ENCODE measurements at regions not wholly inside any gene's neighbourhood (a gene's known extent, or its start where the extent isn't known, plus 50 kb on each side); places are given as distances from the start of the nearest gene placed in this dataset.
"Not testable (repeated sequence)": the region's sequence is repeated elsewhere in the genome, so short reads cannot be mapped to it uniquely, and the experiment has no call there.

- no peak for DNase-seq
Observed at GRCh38 chr10:129059977-129060376, 407.1 kb upstream of the MGMT start.

GRCh38 chr10:129063212-129063611, 403.8 kb upstream of the MGMT start:
- no peak for DNase-seq

GRCh38 chr10:129063877-129064276, 403.2 kb upstream of the MGMT start:
- DNase-seq = no peak

- not testable (repeated sequence) for DNase-seq
Observed at GRCh38 chr10:129066529-129066928, 400.5 kb upstream of the MGMT start.

GRCh38 chr10:129071411-129071810, 395.6 kb upstream of the MGMT start:
- DNase-seq = not testable (repeated sequence)

- no peak for DNase-seq
Observed at GRCh38 chr10:129074939-129075338, 392.1 kb upstream of the MGMT start.

- DNase-seq = no peak
Observed at GRCh38 chr10:129075508-129075907, 391.5 kb upstream of the MGMT start.

GRCh38 chr10:129075927-129076326, 391.1 kb upstream of the MGMT start:
- no peak for DNase-seq

GRCh38 chr10:129078346-129078745, 388.7 kb upstream of the MGMT start:
- no peak for DNase-seq

- DNase-seq = no peak
Observed at GRCh38 chr10:129078746-129079145, 388.3 kb upstream of the MGMT start.

- DNase-seq = no peak
Observed at GRCh38 chr10:129079705-129080104, 387.3 kb upstream of the MGMT start.

GRCh38 chr10:129085811-129086210, 381.2 kb upstream of the MGMT start:
- DNase-seq = no peak

GRCh38 chr10:129089341-129089740, 377.7 kb upstream of the MGMT start:
- DNase-seq = no peak

GRCh38 chr10:129090165-129090564, 376.9 kb upstream of the MGMT start:
- DNase-seq = no peak

- no peak for DNase-seq
Observed at GRCh38 chr10:129090618-129091366, 376.2 kb upstream of the MGMT start.

GRCh38 chr10:129093641-129094040, 373.4 kb upstream of the MGMT start:
- no peak for DNase-seq

- no peak for DNase-seq
Observed at GRCh38 chr10:129094233-129094632, 372.8 kb upstream of the MGMT start.

- DNase-seq = no peak
Observed at GRCh38 chr10:129094861-129095260, 372.2 kb upstream of the MGMT start.

- no peak for DNase-seq
Observed at GRCh38 chr10:129095680-129096064, 371.4 kb upstream of the MGMT start.

- DNase-seq = no peak
Observed at GRCh38 chr10:129096065-129096984, 370.7 kb upstream of the MGMT start.

GRCh38 chr10:129097776-129098330, 369.2 kb upstream of the MGMT start:
- DNase-seq = no peak

- no peak for DNase-seq
Observed at GRCh38 chr10:129098517-129098916, 368.5 kb upstream of the MGMT start.

- no peak for DNase-seq
Observed at GRCh38 chr10:129099486-129099885, 367.6 kb upstream of the MGMT start.

GRCh38 chr10:129099992-129100391, 367.0 kb upstream of the MGMT start:
- DNase-seq = no peak
